ENCODE measurements at regions not wholly inside any gene's neighbourhood (a gene's known extent, or its start where the extent isn't known, plus 50 kb on each side); places are given as distances from the start of the nearest gene placed in this dataset.

GRCh38 chr9:108225149-108225800 is 630.5 kb downstream of the ACTL7B start:
- Mint-ChIP-seq H3K36me3 (ENCODE audit: low read depth) (no peaks in the 10 kb centered on the region), H3K9me3 (peaks cover 11% of the 10 kb centered on the region), H3K4me1 (ENCODE audit: low read depth) (no peaks in the 10 kb centered on the region), H3K27me3 (ENCODE audit: low read depth) (no peaks in the 10 kb centered on the region), H3K4me3 (no peak overlapping the region), H3K27ac (no peak overlapping the region)

DNA sequence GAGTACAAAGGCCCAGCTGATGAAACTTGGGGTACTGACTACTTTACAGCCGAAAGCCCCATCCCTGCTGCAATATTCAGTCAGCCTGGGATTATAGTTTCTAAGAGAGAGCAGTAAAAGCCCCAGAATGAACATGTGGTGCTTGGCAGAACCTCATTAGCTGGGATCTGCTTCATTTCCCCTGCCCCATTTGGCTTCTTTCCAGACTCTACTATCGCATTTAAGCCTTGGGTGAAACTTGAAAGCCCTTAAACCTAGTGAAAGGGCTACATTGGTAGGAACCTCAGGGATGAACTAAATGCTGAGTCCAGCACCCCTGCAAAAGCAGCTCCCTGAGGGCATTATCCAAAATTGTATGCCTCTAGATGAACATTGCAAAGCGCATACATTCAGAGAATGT is 631.1 kb downstream of the ACTL7B start:
- Mint-ChIP-seq H3K9me3 (peaks cover 9% of the 10 kb centered on the region), H3K27ac (no peak overlapping the region), H3K36me3 (ENCODE audit: low read depth) (no peaks in the 10 kb centered on the region), H3K27me3 (ENCODE audit: low read depth) (no peaks in the 10 kb centered on the region), H3K4me1 (ENCODE audit: low read depth) (no peaks in the 10 kb centered on the region), H3K4me3 (no peak overlapping the region)

DNA sequence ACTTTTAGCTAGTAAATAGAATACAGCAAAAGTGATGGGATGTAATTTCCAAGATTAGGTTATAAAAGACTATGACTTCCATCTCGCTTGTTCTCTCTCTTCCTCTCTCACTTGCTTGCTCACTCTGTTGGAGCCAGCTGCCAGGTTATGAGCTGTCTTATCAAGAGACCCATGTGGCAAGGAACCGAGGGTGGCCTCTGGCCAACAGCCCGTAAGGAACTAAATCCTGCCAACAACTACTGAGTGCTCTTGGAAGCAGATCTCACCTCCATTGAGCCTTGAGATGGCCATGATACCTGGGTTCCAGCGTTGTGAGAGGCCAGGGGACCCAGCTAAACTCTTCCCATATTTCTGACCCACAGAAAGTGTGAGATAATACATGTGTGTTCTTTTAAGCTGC is 636.1 kb downstream of the ACTL7B start:
- Mint-ChIP-seq H3K36me3 (ENCODE audit: low read depth) (no peaks in the 10 kb centered on the region), H3K4me1 (ENCODE audit: low read depth) (no peaks in the 10 kb centered on the region), H3K4me3 (no peak overlapping the region), H3K27ac (no peak overlapping the region), H3K9me3 (peaks cover 13% of the 10 kb centered on the region), H3K27me3 (ENCODE audit: low read depth) (no peaks in the 10 kb centered on the region)

DNA sequence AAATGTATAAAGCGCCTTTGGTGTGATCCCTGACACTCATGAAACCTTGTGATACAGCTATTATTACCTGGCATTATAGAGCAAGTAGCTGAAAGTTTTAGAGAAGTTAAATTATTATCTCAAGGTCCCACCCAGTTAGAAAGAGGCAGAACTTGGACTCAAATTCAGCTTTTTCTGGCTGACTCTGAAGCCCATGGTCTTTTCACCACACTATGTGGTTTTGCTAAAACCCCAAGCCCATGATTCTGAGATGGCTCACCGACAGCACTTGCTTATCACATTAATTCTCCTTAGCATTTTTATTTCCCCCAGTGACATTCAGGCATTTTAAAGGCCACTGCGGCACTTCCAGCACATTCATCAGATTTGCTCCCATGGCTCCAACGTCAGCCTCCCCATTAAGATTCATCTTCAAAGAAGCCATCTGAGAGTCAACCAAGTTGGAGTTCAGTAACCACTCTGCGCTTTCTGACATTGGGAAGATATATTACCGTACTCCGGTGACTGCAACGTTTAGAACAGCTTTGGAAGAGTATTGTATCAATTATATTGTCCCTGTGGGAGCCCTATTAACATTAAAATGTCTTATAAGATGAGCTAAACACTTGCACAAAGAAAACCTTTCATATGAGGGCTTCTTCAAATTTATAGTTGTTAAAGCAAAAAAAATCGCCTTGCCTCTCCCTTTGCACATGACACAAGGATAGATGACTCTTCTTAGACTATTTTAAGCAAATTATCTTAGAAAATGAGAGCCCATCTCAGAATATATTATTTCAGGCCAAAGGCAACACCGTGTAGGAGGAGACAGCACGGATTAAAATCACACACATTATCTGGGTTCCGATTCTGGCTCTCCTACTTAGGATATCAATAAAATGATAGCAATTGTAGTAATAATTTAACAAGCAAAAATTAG is 638.1 kb downstream of the ACTL7B start:
- Mint-ChIP-seq H3K4me3 (no peak overlapping the region), H3K9me3 (peaks cover 8% of the 10 kb centered on the region), H3K4me1 (ENCODE audit: low read depth) (no peaks in the 10 kb centered on the region)

GRCh38 chr9:108213511-108213910 is 642.3 kb downstream of the ACTL7B start:
- no peaks in the 10 kb centered on the region for H3K36me3 Mint-ChIP-seq (ENCODE audit: low read depth)
- H3K4me3 Mint-ChIP-seq = no peak overlapping the region

More for the DNA sequence above, 638.1 kb downstream of the ACTL7B start:
- Mint-ChIP-seq H3K27ac (no peak overlapping the region), H3K27me3 (ENCODE audit: low read depth) (no peaks in the 10 kb centered on the region), H3K36me3 (ENCODE audit: low read depth) (no peaks in the 10 kb centered on the region)

DNA sequence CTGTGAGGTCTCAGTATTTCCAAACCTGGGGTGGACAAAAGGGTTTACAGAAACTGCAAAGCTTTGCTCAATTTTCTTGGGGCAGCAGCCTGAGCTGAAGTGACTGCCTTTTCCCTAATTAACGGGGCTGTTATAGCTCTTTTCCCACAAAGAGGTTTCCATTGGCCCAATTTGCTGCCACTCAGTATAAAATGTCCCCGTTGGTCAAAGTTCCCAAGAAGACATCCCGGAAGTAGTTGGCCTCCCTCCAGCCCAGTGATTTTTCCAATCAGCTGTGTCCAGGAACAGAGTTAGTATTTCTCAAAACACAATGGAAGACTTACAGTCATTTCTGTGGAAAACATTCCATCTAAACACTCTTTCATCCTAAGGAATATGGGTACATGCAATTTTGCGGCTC is 643.6 kb downstream of the ACTL7B start:
- Mint-ChIP-seq H3K4me1 (ENCODE audit: low read depth) (no peaks in the 10 kb centered on the region), H3K4me3 (no peak overlapping the region), H3K27ac (no peak overlapping the region), H3K9me3 (peaks cover 4% of the 10 kb centered on the region), H3K36me3 (ENCODE audit: low read depth) (no peaks in the 10 kb centered on the region), H3K27me3 (ENCODE audit: low read depth) (no peaks in the 10 kb centered on the region)

More at GRCh38 chr9:108213511-108213910, 642.3 kb downstream of the ACTL7B start:
- H3K27me3 Mint-ChIP-seq (ENCODE audit: low read depth) = no peaks in the 10 kb centered on the region
- no peaks in the 10 kb centered on the region for H3K4me1 Mint-ChIP-seq (ENCODE audit: low read depth)
- H3K9me3 Mint-ChIP-seq = peaks cover 4% of the 10 kb centered on the region
- no peak overlapping the region for H3K27ac Mint-ChIP-seq

GRCh38 chr9:108211411-108211955 is 644.3 kb downstream of the ACTL7B start:
- Mint-ChIP-seq H3K27ac (no peak overlapping the region), H3K4me1 (ENCODE audit: low read depth) (no peaks in the 10 kb centered on the region), H3K36me3 (ENCODE audit: low read depth) (no peaks in the 10 kb centered on the region), H3K4me3 (no peak overlapping the region), H3K9me3 (peaks cover 4% of the 10 kb centered on the region), H3K27me3 (ENCODE audit: low read depth) (no peaks in the 10 kb centered on the region)

- Mint-ChIP-seq H3K27me3 (ENCODE audit: low read depth) (no peaks in the 10 kb centered on the region), H3K9me3 (no peaks in the 10 kb centered on the region), H3K36me3 (ENCODE audit: low read depth) (no peaks in the 10 kb centered on the region), H3K4me1 (ENCODE audit: low read depth) (no peaks in the 10 kb centered on the region), H3K27ac (no peak overlapping the region), H3K4me3 (no peak overlapping the region)
Measured at GRCh38 chr9:108209132-108209685, 646.6 kb downstream of the ACTL7B start.

DNA sequence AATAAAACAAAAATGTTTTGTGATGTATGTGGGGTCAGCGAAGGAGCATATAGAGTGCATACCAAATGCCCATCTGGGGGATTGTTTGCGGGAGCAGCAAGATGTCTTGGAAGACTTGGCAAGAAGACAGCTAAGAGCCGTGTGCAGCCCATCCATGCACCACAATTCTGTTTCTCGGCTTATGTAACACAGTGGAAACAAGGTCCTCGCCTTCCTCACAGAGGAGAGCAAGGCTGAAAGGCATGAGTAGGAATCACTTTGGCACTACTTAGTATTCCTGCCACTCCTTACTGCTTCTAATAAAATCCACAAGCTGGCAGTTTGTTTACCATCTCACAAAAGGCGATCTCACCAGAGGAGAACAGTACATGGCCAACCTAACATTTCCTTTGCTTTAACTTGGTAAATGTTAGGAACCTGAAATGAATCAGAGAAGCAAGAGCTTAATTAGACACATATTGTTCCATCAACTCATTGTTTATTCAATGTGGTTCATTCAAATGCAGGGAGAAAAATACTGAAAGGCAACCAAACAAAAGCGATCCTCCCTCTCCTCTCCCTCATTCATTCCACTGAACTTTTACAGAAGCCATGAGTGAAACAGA is 648.1 kb downstream of the ACTL7B start:
- no peaks in the 10 kb centered on the region for H3K4me1 Mint-ChIP-seq (ENCODE audit: low read depth)
- H3K27ac Mint-ChIP-seq = no peak overlapping the region
- no peaks in the 10 kb centered on the region for H3K27me3 Mint-ChIP-seq (ENCODE audit: low read depth)
- no peaks in the 10 kb centered on the region for H3K36me3 Mint-ChIP-seq (ENCODE audit: low read depth)
- no peak overlapping the region for H3K4me3 Mint-ChIP-seq
- no peaks in the 10 kb centered on the region for H3K9me3 Mint-ChIP-seq

DNA sequence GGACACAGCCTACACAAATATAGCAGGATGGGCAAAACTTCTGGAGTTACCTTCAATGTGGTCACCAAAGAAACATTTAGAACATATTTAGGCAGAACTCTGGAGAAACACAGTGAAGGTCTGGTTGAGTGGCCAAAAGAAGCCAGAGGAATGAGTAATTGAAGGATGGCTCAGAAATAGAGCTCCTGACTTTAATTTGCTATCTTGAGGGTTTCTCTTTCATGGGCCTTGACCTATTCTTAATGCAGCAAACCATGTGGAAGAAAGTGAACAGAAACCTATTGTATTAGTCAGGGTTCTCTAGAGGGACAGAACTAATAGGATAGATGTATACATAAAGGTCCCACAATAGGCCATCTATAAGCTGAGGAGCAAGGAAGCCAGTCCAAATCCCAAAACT is 650.5 kb downstream of the ACTL7B start:
- H3K27me3 Mint-ChIP-seq (ENCODE audit: low read depth) = no peaks in the 10 kb centered on the region
- H3K4me1 Mint-ChIP-seq (ENCODE audit: low read depth) = no peaks in the 10 kb centered on the region
- H3K36me3 Mint-ChIP-seq (ENCODE audit: low read depth) = no peaks in the 10 kb centered on the region
- H3K27ac Mint-ChIP-seq = no peak overlapping the region
- peaks cover 4% of the 10 kb centered on the region for H3K9me3 Mint-ChIP-seq
- H3K4me3 Mint-ChIP-seq = no peak overlapping the region

GRCh38 chr9:108197899-108198298 is 657.9 kb downstream of the ACTL7B start:
- H3K9me3 Mint-ChIP-seq = peaks cover 16% of the 10 kb centered on the region
- no peak overlapping the region for H3K27ac Mint-ChIP-seq
- H3K4me3 Mint-ChIP-seq = no peak overlapping the region
- no peaks in the 10 kb centered on the region for H3K27me3 Mint-ChIP-seq (ENCODE audit: low read depth)
- no peaks in the 10 kb centered on the region for H3K4me1 Mint-ChIP-seq (ENCODE audit: low read depth)
- no peaks in the 10 kb centered on the region for H3K36me3 Mint-ChIP-seq (ENCODE audit: low read depth)

- no peak overlapping the region for H3K4me3 Mint-ChIP-seq
- no peak overlapping the region for H3K27ac Mint-ChIP-seq
- no peaks in the 10 kb centered on the region for H3K27me3 Mint-ChIP-seq (ENCODE audit: low read depth)
- H3K4me1 Mint-ChIP-seq (ENCODE audit: low read depth) = no peaks in the 10 kb centered on the region
- no peaks in the 10 kb centered on the region for H3K36me3 Mint-ChIP-seq (ENCODE audit: low read depth)
- peaks cover 16% of the 10 kb centered on the region for H3K9me3 Mint-ChIP-seq
Measured at GRCh38 chr9:108197008-108197365, 658.8 kb downstream of the ACTL7B start.

DNA sequence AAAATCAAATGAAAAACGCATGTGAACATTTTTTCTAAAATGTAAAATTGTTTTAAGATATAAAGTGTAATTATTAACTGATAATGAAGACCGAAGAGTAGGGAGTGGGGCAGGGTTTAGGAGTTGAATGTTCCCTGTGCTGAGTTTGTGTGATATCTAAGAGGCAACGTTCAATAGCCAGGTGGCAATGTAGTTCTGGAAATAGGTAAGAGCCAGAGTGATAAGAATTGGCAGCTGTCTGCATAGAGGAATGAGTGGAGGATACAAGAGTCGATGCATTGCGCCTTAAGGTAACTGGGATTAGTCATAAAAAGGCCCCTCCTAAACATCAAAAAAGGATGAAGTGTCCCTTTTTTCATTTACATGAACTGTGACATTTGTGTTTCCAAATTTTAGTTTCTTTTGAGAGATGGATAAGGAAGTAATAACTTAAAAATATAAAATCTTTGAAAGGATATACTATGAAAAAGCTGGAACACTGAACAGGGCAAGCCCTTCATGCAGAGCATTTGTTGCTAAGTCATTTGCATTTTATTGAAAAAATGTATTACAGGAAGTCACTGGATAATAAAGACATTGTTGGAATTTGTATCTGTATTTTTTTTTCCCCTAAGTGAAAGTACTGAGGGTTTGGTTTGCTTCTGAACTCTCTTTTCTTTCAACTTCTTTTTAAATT is 659.3 kb downstream of the ACTL7B start:
- Mint-ChIP-seq H3K27me3 (ENCODE audit: low read depth) (no peaks in the 10 kb centered on the region), H3K36me3 (ENCODE audit: low read depth) (no peaks in the 10 kb centered on the region), H3K4me1 (ENCODE audit: low read depth) (no peaks in the 10 kb centered on the region), H3K4me3 (no peak overlapping the region), H3K9me3 (peaks cover 12% of the 10 kb centered on the region), H3K27ac (no peak overlapping the region)

GRCh38 chr9:108194154-108194553 is 661.6 kb downstream of the ACTL7B start:
- no peaks in the 10 kb centered on the region for H3K36me3 Mint-ChIP-seq (ENCODE audit: low read depth)
- H3K4me1 Mint-ChIP-seq (ENCODE audit: low read depth) = no peaks in the 10 kb centered on the region
- H3K27me3 Mint-ChIP-seq (ENCODE audit: low read depth) = no peaks in the 10 kb centered on the region
- no peak overlapping the region for H3K4me3 Mint-ChIP-seq
- H3K27ac Mint-ChIP-seq = no peak overlapping the region
- peaks cover under 1% of the 10 kb centered on the region for H3K9me3 Mint-ChIP-seq
